NCI-H1048 (cell line): ENCODE measurements at regions not wholly inside any gene's neighbourhood (a gene's known extent, or its start where the extent isn't known, plus 50 kb on each side); places are given as distances from the start of the nearest gene placed in this dataset.
"Not testable (repeated sequence)": the region's sequence is repeated elsewhere in the genome, so short reads cannot be mapped to it uniquely, and the experiment has no call there.

Experiments
- DNase-seq: peaks from one replicate; lab custom pipeline; 2025; lab: John Stamatoyannopoulos, UW

- DNase-seq = no peak
Measured at GRCh38 chr10:101280511-101280910, 51.2 kb upstream of the LBX1 start.

GRCh38 chr10:101280921-101281320, 51.7 kb upstream of the LBX1 start:
- not testable (repeated sequence) for DNase-seq

GRCh38 chr10:101282947-101283346, 53.7 kb upstream of the LBX1 start:
- no peak for DNase-seq

GRCh38 chr10:101283762-101284100, 54.5 kb upstream of the LBX1 start:
- DNase-seq = no peak

- DNase-seq = no peak
Measured at GRCh38 chr10:101284101-101284743, 55.0 kb upstream of the LBX1 start.

GRCh38 chr10:101284744-101285463, 55.6 kb upstream of the LBX1 start:
- DNase-seq = no peak

- no peak for DNase-seq
Measured at GRCh38 chr10:101285519-101286070, 56.3 kb upstream of the LBX1 start.

- DNase-seq = no peak
Measured at GRCh38 chr10:101286248-101287046, 57.2 kb upstream of the LBX1 start.

- DNase-seq = no peak
Measured at GRCh38 chr10:101287183-101287996, 58.1 kb upstream of the LBX1 start.

- no peak for DNase-seq
Measured at GRCh38 chr10:101287997-101288635, 58.9 kb upstream of the LBX1 start.

- no peak for DNase-seq
Measured at GRCh38 chr10:101289541-101289940, 60.3 kb upstream of the LBX1 start.

GRCh38 chr10:101290431-101290830, 61.2 kb upstream of the LBX1 start:
- no peak for DNase-seq

GRCh38 chr10:101290881-101291280, 61.6 kb upstream of the LBX1 start:
- DNase-seq = no peak

GRCh38 chr10:101291331-101292193, 62.3 kb upstream of the LBX1 start:
- no peak for DNase-seq

- no peak for DNase-seq
Measured at GRCh38 chr10:101292194-101293006, 61.6 kb upstream of the BTRC start.

GRCh38 chr10:101293007-101293723, 60.8 kb upstream of the BTRC start:
- DNase-seq = no peak

GRCh38 chr10:101294109-101294508, 59.9 kb upstream of the BTRC start:
- no peak for DNase-seq

- DNase-seq = no peak
Measured at GRCh38 chr10:101295261-101295660, 58.7 kb upstream of the BTRC start.
